Panc1 (cell line): ENCODE measurements at regions not wholly inside any gene's neighbourhood (a gene's known extent, or its start where the extent isn't known, plus 50 kb on each side); places are given as distances from the start of the nearest gene placed in this dataset.
A peak's percentile ranks its signal among the peaks of the same experiment; 100 is the strongest.

Source experiments
- ATAC-seq: fragments of 200-7000 bp; cut with Tn5 transposase; 2 replicates; pipeline ENCODE4 v1.9.1; 2020; ENCODE audit warnings: mild to moderate bottlenecking, moderate library complexity
- BruUV-seq: library from RNA; stranded (reverse); fragments of 400-500 nt; replicated peaks from 2 replicates; lab custom pipeline; 2021; lab: Mats Ljungman, UMichigan
- CTCF ChIA-PET: fragments of 300-600 bp; sonication (Branson Sonifier 250); formaldehyde crosslinking; loops from one replicate; lab custom pipeline; 2022; ENCODE audit warnings: antibody characterized with exemption; lab: Charles Lee
- POLR2A ChIA-PET: fragments of 300-600 bp; sonication (Branson Sonifier 250); formaldehyde crosslinking; loops from one replicate; lab custom pipeline; 2022; ENCODE audit warnings: antibody characterized with exemption; lab: Charles Lee
- DNase-seq: peaks from one replicate; pipeline ENCODE4 v3.0.0-alpha.2; 2010; ENCODE audit warnings: low read depth, low spot score
- H3K27ac ChIP-seq: 2 replicates; pipeline ENCODE4 v1.5.1; 2011; ENCODE audit warnings: mild to moderate bottlenecking, low read length, inconsistent platforms
- H3K27me3 ChIP-seq: fragments of 200-500 bp; sonication (Bioruptor generic); 2 replicates; pipeline ENCODE4 v1.6.0; 2014; ENCODE audit warnings: low read length, inconsistent platforms; ENCODE audit not compliant: control insufficient read depth, insufficient read depth
- H3K36me3 ChIP-seq: fragments of 200-500 bp; sonication (Bioruptor generic); 2 replicates; pipeline ENCODE4 v1.5.1; 2014; ENCODE audit warnings: inconsistent platforms, mild to moderate bottlenecking, low read length, moderate library complexity; ENCODE audit not compliant: control insufficient read depth, insufficient read depth
- H3K4me1 ChIP-seq: 2 replicates; pipeline ENCODE4 v1.5.1; 2011; ENCODE audit warnings: inconsistent platforms, mild to moderate bottlenecking, low read length, moderate library complexity; ENCODE audit not compliant: control insufficient read depth, insufficient read depth
- H3K4me3 ChIP-seq, 2 experiments: 2 replicates each; pipeline ENCODE4 v1.5.1; 2011 to 2012; ENCODE audit warnings: low read depth in 2 of 2, low read length in 2 of 2, mild to moderate bottlenecking in 2 of 2, inconsistent platforms in 1 of 2, moderate library complexity in 1 of 2
- H3K9me3 ChIP-seq: fragments of 200-500 bp; sonication (Bioruptor generic); 2 replicates; pipeline ENCODE4 v1.5.1; 2014; ENCODE audit warnings: low read depth, mild to moderate bottlenecking, inconsistent platforms, low read length, moderate library complexity; ENCODE audit not compliant: control insufficient read depth, insufficient read depth
- CTCF ChIP-seq: fragments of 450-650 bp; IDR thresholded peaks from 2 replicates; pipeline ENCODE4 v1.5.1; 2017; ENCODE audit warnings: mild to moderate bottlenecking
- POLR2AphosphoS5 ChIP-seq: IDR thresholded peaks from 2 replicates; pipeline ENCODE4 v1.6.1; 2012; ENCODE audit warnings: mild to moderate bottlenecking, low read depth, low read length, moderate library complexity
- REST ChIP-seq, 2 experiments: IDR thresholded peaks; 2 replicates each; pipeline ENCODE4 v1.6.1; 2011 to 2012; ENCODE audit warnings: low read depth in 2 of 2, control low read depth in 1 of 2, low read length in 1 of 2, mild to moderate bottlenecking in 1 of 2, moderate library complexity in 1 of 2; ENCODE audit not compliant: insufficient read depth in 1 of 2
- SIN3A ChIP-seq: IDR thresholded peaks from 2 replicates; pipeline ENCODE4 v1.6.1; 2012; ENCODE audit warnings: low read depth, mild to moderate bottlenecking, low read length, moderate library complexity, borderline replicate concordance; ENCODE audit not compliant: insufficient read depth
- TCF7L2 ChIP-seq: IDR thresholded peaks from 2 replicates; pipeline ENCODE4 v1.6.1; 2011; ENCODE audit warnings: mild to moderate bottlenecking, low read depth, low read length, inconsistent platforms
- in situ Hi-C: cut with HindIII; loops from 2 replicates; pipeline ENCODE4 v1.10.0; 2016; ENCODE audit warnings: low sequenced_read_pairs, low pct_unique_long_range_greater_than_20kb
- intact Hi-C: fragments of 100-400 bp; cut with micrococcal nuclease; formaldehyde crosslinking; loops from one replicate; pipeline ENCODE4 v1.10.0; 2022; ENCODE audit not compliant: unreplicated experiment

GRCh38 chr7:46208635-46209525, 287.8 kb upstream of the IGFBP3 start:
- DNase-seq = no peak
- intact Hi-C loops = no loop called here
- POLR2A ChIA-PET = no interaction called here
- Histone ChIP-seq H3K27ac (no peak overlapping the region), H3K36me3 (no peaks in the 10 kb centered on the region), H3K4me3 (no peak overlapping the region), H3K27me3 (no peaks in the 10 kb centered on the region), H3K4me1 (no peaks in the 10 kb centered on the region), H3K9me3 (no peaks in the 10 kb centered on the region)
- no peak for TF ChIP-seq SIN3A
- no peak for TF ChIP-seq CTCF
- no peak for TF ChIP-seq POLR2AphosphoS5
- TF ChIP-seq TCF7L2 = no peak
- TF ChIP-seq REST (IDR thresholded peaks at IDR 0.05; ENCODE audit: insufficient read depth in 1 of 2, low read depth in 2 of 2, low read length in 1 of 2) = no peak
- CTCF ChIA-PET = no interaction called here
- ATAC-seq = no peak
- no TSS peak for BruUV-seq
- in situ Hi-C loops = no loop called here

- intact Hi-C loops = no loop called here
- DNase-seq (no peak), ATAC-seq (peak; percentile 56)
- Histone ChIP-seq H3K27ac (no peak overlapping the region), H3K27me3 (no peaks in the 10 kb centered on the region), H3K36me3 (no peaks in the 10 kb centered on the region), H3K4me1 (no peaks in the 10 kb centered on the region), H3K4me3 (no peak overlapping the region), H3K9me3 (no peaks in the 10 kb centered on the region)
- ChIA-PET CTCF (no interaction called here), POLR2A (no interaction called here)
- TF ChIP-seq REST (IDR thresholded peaks at IDR 0.05; ENCODE audit: insufficient read depth in 1 of 2, low read depth in 2 of 2, low read length in 1 of 2) (no peak), TCF7L2 (no peak), CTCF (no peak), SIN3A (no peak)
- BruUV-seq = no TSS peak
- in situ Hi-C loops = no loop called here
Measured at GRCh38 chr7:46207931-46208634, 287.0 kb upstream of the IGFBP3 start.
